ENCODE measurements at regions not wholly inside any gene's neighbourhood (a gene's known extent, or its start where the extent isn't known, plus 50 kb on each side); places are given as distances from the start of the nearest gene placed in this dataset.

- Histone ChIP-seq H3K9ac (ENCODE audit: low read depth, low read length) (no peak overlapping the region), H3K4me1 (ENCODE audit: insufficient read depth, low read length) (no peaks in the 10 kb centered on the region), H3K27me3 (ENCODE audit: insufficient read depth, low read length, poor library complexity) (no peaks in the 10 kb centered on the region), H3K36me3 (ENCODE audit: insufficient read depth, low read length) (no peaks in the 10 kb centered on the region), H3K9me3 (ENCODE audit: insufficient read depth, low read length, severe bottlenecking) (no peaks in the 10 kb centered on the region), H4K20me1 (ENCODE audit: insufficient read depth, low read length) (no peaks in the 10 kb centered on the region), H3K27ac (ENCODE audit: low read length) (no peak overlapping the region), H3K4me3 (ENCODE audit: low read depth in 1 of 2, low read length in 2 of 2) (no peak overlapping the region), H2AFZ (ENCODE audit: low read depth, low read length) (no peak overlapping the region), H3K4me2 (ENCODE audit: insufficient read depth, low read length) (no peak overlapping the region), H3K79me2 (ENCODE audit: insufficient read depth, low read length) (no peaks in the 10 kb centered on the region)
- no peak for TF ChIP-seq EZH2 (IDR thresholded peaks at IDR 0.05; ENCODE audit: borderline replicate concordance, low read depth, low read length, severe bottlenecking)
- DNase-seq (no peak), ATAC-seq (ENCODE audit: insufficient read depth, low read depth) (no peak)
These were observed 114.8 kb downstream of the IL12A start for GRCh38 chr3:160103397-160103796.

GRCh38 chr3:160105907-160106584 lies 117.4 kb downstream of the IL12A start:
- H3K4me1 ChIP-seq (ENCODE audit: insufficient read depth, low read length): no peaks in the 10 kb centered on the region
- H3K27ac ChIP-seq (ENCODE audit: low read length): no peak overlapping the region
- no peak overlapping the region for H3K4me2 ChIP-seq (ENCODE audit: insufficient read depth, low read length)
- H2AFZ ChIP-seq (ENCODE audit: low read depth, low read length): no peak overlapping the region
- no peak overlapping the region for H3K4me3 ChIP-seq (ENCODE audit: low read depth in 1 of 2, low read length in 2 of 2)
- ATAC-seq (ENCODE audit: insufficient read depth, low read depth): no peak
- no peaks in the 10 kb centered on the region for H3K36me3 ChIP-seq (ENCODE audit: insufficient read depth, low read length)
- no peak for DNase-seq
- H3K79me2 ChIP-seq (ENCODE audit: insufficient read depth, low read length): no peaks in the 10 kb centered on the region
- no peaks in the 10 kb centered on the region for H3K27me3 ChIP-seq (ENCODE audit: insufficient read depth, low read length, poor library complexity)
- TF ChIP-seq EZH2 (IDR thresholded peaks at IDR 0.05; ENCODE audit: borderline replicate concordance, low read depth, low read length, severe bottlenecking): no peak
- TF ChIP-seq CTCF (IDR thresholded peaks at IDR 0.05; ENCODE audit: borderline replicate concordance, extremely low read depth, low read length, poor library complexity, severe bottlenecking): no peak
- H4K20me1 ChIP-seq (ENCODE audit: insufficient read depth, low read length): no peaks in the 10 kb centered on the region
- no peak overlapping the region for H3K9ac ChIP-seq (ENCODE audit: low read depth, low read length)
- H3K9me3 ChIP-seq (ENCODE audit: insufficient read depth, low read length, severe bottlenecking): no peaks in the 10 kb centered on the region

- H4K20me1 ChIP-seq (ENCODE audit: insufficient read depth, low read length): no peaks in the 10 kb centered on the region
- no peak overlapping the region for H3K4me2 ChIP-seq (ENCODE audit: insufficient read depth, low read length)
- no peak for ATAC-seq (ENCODE audit: insufficient read depth, low read depth)
- H3K27ac ChIP-seq (ENCODE audit: low read length): no peak overlapping the region
- H3K27me3 ChIP-seq (ENCODE audit: insufficient read depth, low read length, poor library complexity): no peaks in the 10 kb centered on the region
- no peaks in the 10 kb centered on the region for H3K9me3 ChIP-seq (ENCODE audit: insufficient read depth, low read length, severe bottlenecking)
- H3K79me2 ChIP-seq (ENCODE audit: insufficient read depth, low read length): no peaks in the 10 kb centered on the region
- no peaks in the 10 kb centered on the region for H3K4me1 ChIP-seq (ENCODE audit: insufficient read depth, low read length)
- no peak overlapping the region for H3K4me3 ChIP-seq (ENCODE audit: low read depth in 1 of 2, low read length in 2 of 2)
- no peak for DNase-seq
- no peak overlapping the region for H2AFZ ChIP-seq (ENCODE audit: low read depth, low read length)
- no peak overlapping the region for H3K9ac ChIP-seq (ENCODE audit: low read depth, low read length)
- TF ChIP-seq CTCF (IDR thresholded peaks at IDR 0.05; ENCODE audit: borderline replicate concordance, extremely low read depth, low read length, poor library complexity, severe bottlenecking): no peak
- TF ChIP-seq EZH2 (IDR thresholded peaks at IDR 0.05; ENCODE audit: borderline replicate concordance, low read depth, low read length, severe bottlenecking): no peak
- no peaks in the 10 kb centered on the region for H3K36me3 ChIP-seq (ENCODE audit: insufficient read depth, low read length)
These were observed 118.0 kb upstream of the C3orf80 start for GRCh38 chr3:160106905-160107861.

- Histone ChIP-seq H3K27me3 (ENCODE audit: insufficient read depth, low read length, poor library complexity) (peaks cover 4% of the 10 kb centered on the region), H4K20me1 (ENCODE audit: insufficient read depth, low read length) (no peaks in the 10 kb centered on the region), H3K4me3 (ENCODE audit: low read depth in 1 of 2, low read length in 2 of 2) (no peak overlapping the region), H3K9me3 (ENCODE audit: insufficient read depth, low read length, severe bottlenecking) (no peaks in the 10 kb centered on the region), H3K27ac (ENCODE audit: low read length) (no peak overlapping the region), H3K9ac (ENCODE audit: low read depth, low read length) (no peak overlapping the region), H2AFZ (ENCODE audit: low read depth, low read length) (no peak overlapping the region), H3K36me3 (ENCODE audit: insufficient read depth, low read length) (no peaks in the 10 kb centered on the region), H3K4me2 (ENCODE audit: insufficient read depth, low read length) (no peak overlapping the region), H3K79me2 (ENCODE audit: insufficient read depth, low read length) (no peaks in the 10 kb centered on the region), H3K4me1 (ENCODE audit: insufficient read depth, low read length) (no peaks in the 10 kb centered on the region)
- no peak for TF ChIP-seq EZH2 (IDR thresholded peaks at IDR 0.05; ENCODE audit: borderline replicate concordance, low read depth, low read length, severe bottlenecking)
- no peak for TF ChIP-seq CTCF (IDR thresholded peaks at IDR 0.05; ENCODE audit: borderline replicate concordance, extremely low read depth, low read length, poor library complexity, severe bottlenecking)
- DNase-seq: no peak
- ATAC-seq (ENCODE audit: insufficient read depth, low read depth): no peak
These were observed 116.9 kb upstream of the C3orf80 start for GRCh38 chr3:160108362-160108761.
